IMR-90 (cell line): ENCODE measurements at regions not wholly inside any gene's neighbourhood (a gene's known extent, or its start where the extent isn't known, plus 50 kb on each side); places are given as distances from the start of the nearest gene placed in this dataset.
"Not testable (repeated sequence)": the region's sequence is repeated elsewhere in the genome, so short reads cannot be mapped to it uniquely, and the experiment has no call there.

Experiments used
- ATAC-seq: fragments of 200-7000 bp; cut with Tn5 transposase; 2 replicates; pipeline ENCODE4 v1.9.1; 2020; ENCODE audit warnings: low read depth, mild to moderate bottlenecking, moderate library complexity
- BruUV-seq: library from RNA; stranded (reverse); fragments of 400-500 nt; replicated peaks from 2 replicates; lab custom pipeline; 2021; lab: Mats Ljungman, UMichigan
- CTCF ChIA-PET: fragments of 300-600 bp; formaldehyde crosslinking; extraction: SDS; loops from one replicate; lab custom pipeline; 2021; ENCODE audit warnings: antibody characterized with exemption; lab: Yijun Ruan, JAX
- POLR2A ChIA-PET: fragments of 300-600 bp; sonication (Branson Sonifier 250); formaldehyde crosslinking; loops from one replicate; lab custom pipeline; 2022; ENCODE audit warnings: antibody characterized with exemption; ENCODE audit not compliant: unreplicated experiment; lab: Charles Lee
- DNase-seq: peaks from one replicate; pipeline ENCODE4 v3.0.0; 2013
- H2AFZ ChIP-seq: replicated peaks from 2 replicates; pipeline ENCODE3; 2013; ENCODE audit warnings: low read length, mild to moderate bottlenecking; ENCODE audit not compliant: poor library complexity
- H2AK5ac ChIP-seq: 2 replicates; pipeline ENCODE4 v1.6.1; 2013; ENCODE audit warnings: low read depth, low read length, inconsistent platforms
- H2AK9ac ChIP-seq: replicated peaks from 2 replicates; pipeline ENCODE3; 2013; ENCODE audit warnings: mild to moderate bottlenecking, low read depth, low read length, moderate library complexity; ENCODE audit not compliant: poor library complexity
- H2BK120ac ChIP-seq: 2 replicates; pipeline ENCODE4 v1.6.1; 2013; ENCODE audit warnings: low read depth, low read length, inconsistent platforms
- H2BK15ac ChIP-seq: 3 replicates; pipeline ENCODE4 v1.6.1; 2013; ENCODE audit warnings: low read depth, low read length, inconsistent platforms
- H2BK20ac ChIP-seq: 2 replicates; pipeline ENCODE4 v1.6.1; 2013; ENCODE audit warnings: low read depth, mild to moderate bottlenecking, inconsistent platforms, low read length, moderate library complexity
- H2BK5ac ChIP-seq: 2 replicates; pipeline ENCODE4 v1.6.1; 2013; ENCODE audit warnings: mild to moderate bottlenecking, low read depth, low read length, inconsistent platforms; ENCODE audit not compliant: poor library complexity, severe bottlenecking
- H3K14ac ChIP-seq: replicated peaks from 2 replicates; pipeline ENCODE4 v1.6.1; 2013; ENCODE audit warnings: low read depth, low read length, inconsistent platforms
- H3K18ac ChIP-seq: 2 replicates; pipeline ENCODE4 v1.6.1; 2013; ENCODE audit warnings: low read depth, low read length, control low read depth
- H3K23ac ChIP-seq: 2 replicates; pipeline ENCODE4 v1.6.1; 2013; ENCODE audit warnings: low read depth, low read length, inconsistent platforms
- H3K27ac ChIP-seq: 2 replicates; pipeline ENCODE4 v1.5.1; 2013; ENCODE audit warnings: mild to moderate bottlenecking, control low read depth, low read length; ENCODE audit not compliant: insufficient read depth
- H3K27me3 ChIP-seq: 2 replicates; pipeline ENCODE4 v1.6.1; 2013; ENCODE audit warnings: low read length; ENCODE audit not compliant: control insufficient read depth, insufficient read depth
- H3K36me3 ChIP-seq: 2 replicates; pipeline ENCODE4 v1.6.1; 2013; ENCODE audit warnings: low read length, mixed read lengths; ENCODE audit not compliant: control insufficient read depth, insufficient read depth
- H3K4ac ChIP-seq: 2 replicates; pipeline ENCODE4 v1.6.1; 2013; ENCODE audit warnings: low read depth, low read length, inconsistent platforms
- H3K4me1 ChIP-seq: 2 replicates; pipeline ENCODE4 v1.6.1; 2013; ENCODE audit warnings: low read length, mixed read lengths; ENCODE audit not compliant: control insufficient read depth, insufficient read depth
- H3K4me2 ChIP-seq: 2 replicates; pipeline ENCODE4 v1.6.1; 2013; ENCODE audit warnings: low read depth, mild to moderate bottlenecking, control low read depth, low read length, moderate library complexity
- H3K4me3 ChIP-seq: 2 replicates; pipeline ENCODE4 v1.5.1; 2013; ENCODE audit warnings: low read depth, mild to moderate bottlenecking, control low read depth, low read length, moderate library complexity; ENCODE audit not compliant: insufficient read depth
- H3K56ac ChIP-seq: 2 replicates; pipeline ENCODE4 v1.6.1; 2013; ENCODE audit warnings: low read length, inconsistent platforms; ENCODE audit not compliant: insufficient read depth; ENCODE audit errors: extremely low read depth
- H3K79me1 ChIP-seq, 2 experiments: 2 replicates each; pipeline ENCODE4 v1.6.1; 2013; ENCODE audit warnings: low read length in 2 of 2, inconsistent platforms in 1 of 2, low read depth in 1 of 2
- H3K9ac ChIP-seq: 2 replicates; pipeline ENCODE4 v1.6.1; 2013; ENCODE audit warnings: low read depth, low read length, control low read depth
- H3K9me1 ChIP-seq: 2 replicates; pipeline ENCODE4 v1.6.1; 2013; ENCODE audit warnings: low read length, inconsistent platforms; ENCODE audit not compliant: insufficient read depth
- H3K9me3 ChIP-seq: 2 replicates; pipeline ENCODE4 v1.6.1; 2013; ENCODE audit warnings: low read length; ENCODE audit not compliant: control insufficient read depth, insufficient read depth
- H4K20me1 ChIP-seq: 2 replicates; pipeline ENCODE4 v1.6.1; 2013; ENCODE audit warnings: low read length, inconsistent platforms; ENCODE audit not compliant: insufficient read depth
- H4K5ac ChIP-seq: 2 replicates; pipeline ENCODE4 v1.6.1; 2013; ENCODE audit warnings: mild to moderate bottlenecking, low read depth, low read length, control low read depth
- H4K8ac ChIP-seq, 2 experiments: 2 replicates each; pipeline ENCODE4 v1.6.1; 2013; ENCODE audit warnings: low read depth in 2 of 2, low read length in 2 of 2, control low read depth in 1 of 2, inconsistent platforms in 1 of 2
- H4K91ac ChIP-seq: 2 replicates; pipeline ENCODE4 v1.6.1; 2013; ENCODE audit warnings: low read depth, low read length, inconsistent platforms; ENCODE audit not compliant: insufficient read depth
- WGBS, 2 experiments: methylation state at CpG; one replicate each; pipeline versions ENCODE4 v1.1.5 to v1.1.7; 2013; ENCODE audit warnings: missing lambda C conversion rate in 2 of 2; ENCODE audit not compliant: insufficient read length in 1 of 2; ENCODE audit errors: extremely low coverage in 2 of 2; 5-methylcytosine and 5-hydroxymethylcytosine counted together
- dilution Hi-C: fragments of 300-500 bp; cut with HindIII; formaldehyde crosslinking; loops from one replicate; pipeline ENCODE4 v1.14.3; 2018; ENCODE audit warnings: low sequenced_read_pairs; ENCODE audit not compliant: unreplicated experiment
- in situ Hi-C: fragments of 300-500 bp; cut with MboI; formaldehyde crosslinking; loops from 3 replicates; pipeline ENCODE4 v1.14.3; 2019; ENCODE audit warnings: low sequenced_read_pairs, inconsistent platforms, mixed read lengths
- intact Hi-C: fragments of 100-400 bp; cut with micrococcal nuclease; formaldehyde crosslinking; loops from 2 replicates; pipeline ENCODE4 v1.10.0; 2022

DNA sequence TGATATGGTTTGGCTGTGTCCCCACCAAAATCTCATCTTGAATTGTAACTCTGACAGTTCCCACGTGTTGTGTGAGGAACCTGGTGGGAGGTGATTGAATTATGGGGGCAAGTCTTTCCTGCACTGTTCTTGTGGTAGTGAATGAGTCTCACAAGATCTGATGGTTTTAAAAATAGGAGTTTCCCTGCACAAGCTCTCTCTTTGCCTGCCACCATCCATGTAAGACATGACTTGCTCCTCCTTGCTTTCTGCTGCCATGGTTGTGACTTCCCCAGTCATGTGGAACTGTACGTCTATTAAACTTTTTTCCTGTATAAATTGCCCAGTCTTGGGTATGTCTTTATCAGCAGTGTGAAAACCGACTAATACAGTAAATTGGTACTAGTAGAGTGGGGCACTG lies 63.9 kb downstream of the BLTP3B start:
- H2AK9ac ChIP-seq, dilution Hi-C loops, H3K23ac ChIP-seq, H3K18ac ChIP-seq, H3K27ac ChIP-seq, BruUV-seq, H4K20me1 ChIP-seq, H3K4ac ChIP-seq, H3K56ac ChIP-seq, H2AFZ ChIP-seq, H3K9me3 ChIP-seq, CTCF ChIA-PET, H4K8ac ChIP-seq, ATAC-seq, H3K14ac ChIP-seq, H2BK15ac ChIP-seq, H2BK20ac ChIP-seq, H3K79me1 ChIP-seq, H3K4me3 ChIP-seq, H3K9ac ChIP-seq, H3K27me3 ChIP-seq, H2AK5ac ChIP-seq, H3K4me2 ChIP-seq, H3K4me1 ChIP-seq, H4K91ac ChIP-seq, in situ Hi-C loops, H2BK120ac ChIP-seq, H2BK5ac ChIP-seq, H4K5ac ChIP-seq, H3K9me1 ChIP-seq, POLR2A ChIA-PET, intact Hi-C loops, DNase-seq: not testable (repeated sequence)
- peaks cover 11% of the 10 kb centered on the region for H3K36me3 ChIP-seq
- no CpG with 5 or more reads among the region's 3 CpGs for WGBS, 2 experiments
